Tibial artery (tissue), 4 donors: ENCODE measurements at regions not wholly inside any gene's neighbourhood (a gene's known extent, or its start where the extent isn't known, plus 50 kb on each side); places are given as distances from the start of the nearest gene placed in this dataset.

Experiments used
- DNase-seq, 2 donors: peaks; one replicate each; pipeline ENCODE4 v3.0.0-alpha.2; 2019
- H3K27ac ChIP-seq, 2 donors: fragments of 200-600 bp; sonication (generic) in 1 of 2; 1 replicate in 1 of 2; 2 replicates in 1 of 2; pipeline ENCODE4 v1.5.1; 2018 to 2019; ENCODE audit warnings: mild to moderate bottlenecking in 1 of 2
- H3K27me3 ChIP-seq, 2 donors: fragments of 200-600 bp; sonication (generic) in 1 of 2; one replicate each; pipeline versions ENCODE4 v1.5.1 to v1.6.0; 2016 to 2019
- H3K36me3 ChIP-seq, 3 donors: fragments of 200-600 bp; sonication (generic) in 2 of 3; one replicate each; pipeline ENCODE4 v1.5.1; 2016 to 2019; ENCODE audit warnings: mild to moderate bottlenecking in 2 of 3
- H3K4me1 ChIP-seq, 4 donors: fragments of 200-600 bp; sonication (generic) in 2 of 4; 1 replicate in 3 of 4; 2 replicates in 1 of 4; pipeline ENCODE4 v1.5.1; 2016 to 2019
- H3K4me3 ChIP-seq, 2 donors: fragments of 200-600 bp; sonication (generic) in 1 of 2; 1 replicate in 1 of 2; 2 replicates in 1 of 2; pipeline ENCODE4 v1.5.1; 2018 to 2019; ENCODE audit warnings: mild to moderate bottlenecking in 2 of 2
- H3K9me3 ChIP-seq, 3 donors: fragments of 200-600 bp; sonication (generic) in 1 of 3; one replicate each; pipeline ENCODE4 v1.5.1; 2016 to 2019
- intact Hi-C: fragments of 100-400 bp; cut with DNase I; formaldehyde crosslinking; loops from one replicate; pipeline ENCODE4 v1.15.0; 2023; ENCODE audit warnings: low total_unique reads
- TF ChIP-seq, protein P1 (sequence below), 2 experiments: fragments of 200-600 bp in 1 of 2; fragments of 450-650 bp in 1 of 2; IDR thresholded peaks; one replicate each; pipeline ENCODE4 v1.5.1; 2017 to 2019; ENCODE audit warnings: antibody characterized with exemption in 2 of 2, mild to moderate bottlenecking in 1 of 2, moderate library complexity in 1 of 2

DNA sequence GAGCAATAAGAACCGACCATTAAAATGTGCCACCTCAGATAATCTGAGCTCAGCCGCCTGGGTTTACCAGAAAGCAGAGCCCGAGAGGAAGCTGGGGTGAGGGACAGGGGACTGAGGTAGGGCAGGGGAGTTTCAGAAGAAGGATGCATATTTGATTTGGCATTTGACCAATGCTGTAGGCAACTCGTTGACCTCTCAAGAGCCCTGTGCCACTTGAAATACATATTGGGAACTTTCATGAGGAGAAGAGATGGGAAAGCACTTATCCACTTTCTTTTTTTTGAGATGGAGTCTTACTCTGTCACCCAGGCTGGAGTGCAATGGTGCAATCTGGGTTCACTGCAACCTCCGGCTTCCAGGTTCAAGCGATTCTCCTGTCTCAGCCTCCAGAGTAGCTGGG, 148.4 kb upstream of the SPRED2 start:
- H3K27me3 ChIP-seq, result no peaks in the 10 kb centered on the region
- peaks cover 0 to 16% (median 5%) of the 10 kb centered on the region in 4 donors for H3K4me1 ChIP-seq
- H3K9me3 ChIP-seq, result no peaks in the 10 kb centered on the region
- H3K4me3 ChIP-seq, result no peak overlapping the region
- H3K27ac ChIP-seq, result no peak overlapping the region
- TF ChIP-seq, protein P1, sequence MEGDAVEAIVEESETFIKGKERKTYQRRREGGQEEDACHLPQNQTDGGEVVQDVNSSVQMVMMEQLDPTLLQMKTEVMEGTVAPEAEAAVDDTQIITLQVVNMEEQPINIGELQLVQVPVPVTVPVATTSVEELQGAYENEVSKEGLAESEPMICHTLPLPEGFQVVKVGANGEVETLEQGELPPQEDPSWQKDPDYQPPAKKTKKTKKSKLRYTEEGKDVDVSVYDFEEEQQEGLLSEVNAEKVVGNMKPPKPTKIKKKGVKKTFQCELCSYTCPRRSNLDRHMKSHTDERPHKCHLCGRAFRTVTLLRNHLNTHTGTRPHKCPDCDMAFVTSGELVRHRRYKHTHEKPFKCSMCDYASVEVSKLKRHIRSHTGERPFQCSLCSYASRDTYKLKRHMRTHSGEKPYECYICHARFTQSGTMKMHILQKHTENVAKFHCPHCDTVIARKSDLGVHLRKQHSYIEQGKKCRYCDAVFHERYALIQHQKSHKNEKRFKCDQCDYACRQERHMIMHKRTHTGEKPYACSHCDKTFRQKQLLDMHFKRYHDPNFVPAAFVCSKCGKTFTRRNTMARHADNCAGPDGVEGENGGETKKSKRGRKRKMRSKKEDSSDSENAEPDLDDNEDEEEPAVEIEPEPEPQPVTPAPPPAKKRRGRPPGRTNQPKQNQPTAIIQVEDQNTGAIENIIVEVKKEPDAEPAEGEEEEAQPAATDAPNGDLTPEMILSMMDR (IDR thresholded peaks at IDR 0.05), result no peak
- DNase-seq, result no peak
- H3K36me3 ChIP-seq, result no peaks in the 10 kb centered on the region
- intact Hi-C loops, result no loop called here

DNA sequence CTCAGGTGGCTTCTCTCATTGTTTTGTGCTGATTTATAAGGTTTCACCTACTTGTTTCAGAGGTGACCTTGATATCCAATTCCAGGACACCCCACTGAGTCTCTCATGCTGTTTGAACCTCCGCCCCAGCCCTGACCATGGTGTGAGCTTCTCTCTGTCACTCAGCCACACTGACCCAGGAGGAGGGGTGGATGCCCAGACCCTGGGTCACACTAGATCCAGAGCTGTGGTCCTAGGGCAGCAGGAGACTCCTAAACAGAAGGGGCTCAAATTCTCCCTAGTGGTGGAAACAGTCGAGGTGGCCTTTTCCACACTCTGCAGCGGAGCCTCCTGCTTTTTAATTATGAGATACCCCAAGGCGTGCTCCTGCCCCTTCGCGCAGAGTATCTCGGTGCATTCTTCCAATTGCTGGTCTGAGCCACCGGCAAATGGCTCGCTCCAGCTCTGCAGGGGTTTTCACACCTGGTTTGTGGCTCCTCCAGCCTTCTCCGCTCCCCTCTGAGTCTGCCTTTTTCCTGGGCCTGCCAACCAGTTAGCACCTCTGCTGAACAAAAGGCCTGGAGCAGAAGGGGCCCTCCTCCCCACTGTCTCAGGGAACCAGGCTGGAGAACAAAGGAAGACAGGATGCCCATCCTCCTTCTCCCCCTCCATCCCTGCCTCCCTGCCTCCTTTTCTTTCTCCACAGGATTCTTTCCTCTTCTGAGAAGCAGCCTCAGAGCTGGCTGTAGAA, 147.3 kb upstream of the SPRED2 start:
- no peak for DNase-seq
- Histone ChIP-seq H3K36me3 (no peaks in the 10 kb centered on the region), H3K9me3 (no peaks in the 10 kb centered on the region), H3K27ac (no peak overlapping the region), H3K4me3 (no peak overlapping the region), H3K27me3 (no peaks in the 10 kb centered on the region), H3K4me1 (peaks cover 0 to 27% (median 8%) of the 10 kb centered on the region in 4 donors)
- intact Hi-C loops, result no loop called here
- TF ChIP-seq, protein P1 (IDR thresholded peaks at IDR 0.05), result no peak

GRCh38 chr2:65577654-65578053, 145.3 kb upstream of the SPRED2 start:
- Histone ChIP-seq H3K9me3 (no peaks in the 10 kb centered on the region), H3K27me3 (no peaks in the 10 kb centered on the region), H3K4me3 (no peak overlapping the region), H3K36me3 (no peaks in the 10 kb centered on the region), H3K27ac (peak overlapping the region; percentile 5 to 61), H3K4me1 (peaks cover 0 to 28% (median 9%) of the 10 kb centered on the region in 4 donors)
- DNase-seq, result no peak
- TF ChIP-seq, protein P1 (IDR thresholded peaks at IDR 0.05), result no peak
- intact Hi-C loops, result no loop called here

DNA sequence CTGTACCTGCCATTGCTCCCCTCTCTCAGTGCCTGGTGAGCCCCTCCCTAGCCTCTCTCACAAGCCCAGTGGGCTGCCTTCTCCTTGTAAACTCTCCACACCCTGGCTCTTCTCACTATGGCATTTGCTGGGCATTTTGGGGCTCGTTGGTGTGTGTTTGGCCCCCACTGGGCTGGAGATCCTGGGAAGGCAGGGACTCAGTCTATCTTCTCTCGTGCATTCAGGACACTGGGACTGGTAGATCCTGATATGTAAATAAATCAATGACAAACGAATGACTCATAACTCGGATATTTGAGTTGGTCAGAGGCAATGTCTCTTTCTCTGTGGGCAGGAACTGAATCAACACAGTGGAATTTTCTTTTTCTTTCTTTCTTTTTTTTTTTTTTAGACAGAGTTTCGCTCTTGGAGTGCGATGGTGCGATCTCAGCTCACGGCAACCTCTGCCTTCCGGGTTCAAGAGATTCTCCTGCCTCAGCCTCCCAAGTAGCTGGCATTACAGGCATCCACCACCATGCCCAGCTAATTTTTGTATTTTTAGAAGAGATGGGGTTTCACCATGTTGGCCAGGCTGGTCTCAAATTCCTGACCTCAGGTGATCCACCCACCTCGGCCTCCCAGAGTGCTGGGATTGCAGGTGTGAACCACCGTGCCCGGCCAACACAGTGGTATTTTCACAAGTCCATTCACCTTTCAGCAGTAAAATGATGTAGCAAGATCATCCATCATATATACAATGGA, 144.6 kb upstream of the SPRED2 start:
- H3K4me3 ChIP-seq, result peak overlapping the region; percentile 4 to 15
- peaks cover 0 to 28% (median 9%) of the 10 kb centered on the region in 4 donors for H3K4me1 ChIP-seq
- no peaks in the 10 kb centered on the region for H3K36me3 ChIP-seq
- H3K9me3 ChIP-seq, result no peaks in the 10 kb centered on the region
- peak overlapping the region; percentile 43 to 61 for H3K27ac ChIP-seq
- H3K27me3 ChIP-seq, result no peaks in the 10 kb centered on the region
- no peak for DNase-seq
- TF ChIP-seq, protein P1 (IDR thresholded peaks at IDR 0.05), result no peak
- intact Hi-C loops, result no loop called here

DNA sequence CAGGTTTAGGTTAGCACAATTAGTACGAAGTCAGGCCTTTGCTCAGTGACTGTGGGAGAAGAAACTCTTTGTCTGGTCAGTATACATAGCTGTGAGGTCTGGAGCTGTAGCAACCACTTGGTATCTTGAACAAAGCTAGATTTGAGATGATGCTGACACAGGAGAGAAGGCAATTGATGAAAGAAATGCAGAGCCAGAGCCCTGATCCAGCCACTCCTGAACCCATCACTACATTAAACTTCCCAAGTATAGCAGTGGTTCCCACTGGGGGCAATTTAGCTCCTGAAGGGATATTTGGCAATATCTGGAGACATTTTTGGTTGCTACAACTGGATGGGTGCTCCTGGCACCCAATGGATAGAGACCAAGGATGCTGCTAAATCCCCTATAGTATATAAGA, 143.9 kb upstream of the SPRED2 start:
- TF ChIP-seq, protein P1 (IDR thresholded peaks at IDR 0.05), result no peak
- no peak overlapping the region for H3K4me3 ChIP-seq
- H3K27me3 ChIP-seq, result no peaks in the 10 kb centered on the region
- H3K27ac ChIP-seq, result peak overlapping the region; percentile 43 to 61
- no peaks in the 10 kb centered on the region for H3K9me3 ChIP-seq
- intact Hi-C loops, result no loop called here
- H3K4me1 ChIP-seq, result peaks cover 0 to 28% (median 9%) of the 10 kb centered on the region in 4 donors
- no peaks in the 10 kb centered on the region for H3K36me3 ChIP-seq
- no peak for DNase-seq
